Activated CD8-positive, alpha-beta T cell treated with anti-CD3 and anti-CD28 coated beads, Interleukin-2, amount 10 ng/mL, durations not matched to agents 7 days and 5 days (primary cell): ENCODE measurements at regions not wholly inside any gene's neighbourhood (a gene's known extent, or its start where the extent isn't known, plus 50 kb on each side); places are given as distances from the start of the nearest gene placed in this dataset.
A peak's percentile ranks its signal among the peaks of the same experiment; 100 is the strongest.
"Not testable (repeated sequence)": the region's sequence is repeated elsewhere in the genome, so short reads cannot be mapped to it uniquely, and the experiment has no call there.

Source experiments
- ATAC-seq: fragments of 150-1000 bp; cut with Tn5 transposase; one replicate; pipeline ENCODE4 v1.10.0; 2021; ENCODE audit warnings: moderate library complexity
- CTCF ChIA-PET: fragments of 350-600 bp; sonication (Branson Sonifier 250); formaldehyde crosslinking; loops from one replicate; lab custom pipeline; 2021; ENCODE audit warnings: antibody characterized with exemption; lab: Charles Lee
- POLR2A ChIA-PET: fragments of 350-600 bp; sonication (Branson Sonifier 250); formaldehyde crosslinking; loops from one replicate; lab custom pipeline; 2021; ENCODE audit warnings: antibody characterized with exemption; lab: Charles Lee
- DNase-seq: peaks from one replicate; pipeline ENCODE4 v3.0.0-alpha.2; 2020
- H3K27ac Mint-ChIP-seq: one replicate; pipeline ENCODE4 v1.8.0; 2021; ENCODE audit warnings: mild to moderate bottlenecking, mixed read lengths
- H3K27me3 Mint-ChIP-seq: one replicate; pipeline ENCODE4 v1.8.0; 2021; ENCODE audit warnings: low read depth, mixed read lengths
- H3K36me3 Mint-ChIP-seq: one replicate; pipeline ENCODE4 v1.8.0; 2021; ENCODE audit warnings: low read depth, mixed read lengths
- H3K4me1 Mint-ChIP-seq: one replicate; pipeline ENCODE4 v1.8.0; 2021; ENCODE audit warnings: low read depth, mixed read lengths
- H3K4me3 Mint-ChIP-seq: one replicate; pipeline ENCODE4 v1.8.0; 2021; ENCODE audit warnings: mild to moderate bottlenecking, mixed read lengths
- H3K9me3 Mint-ChIP-seq: one replicate; pipeline ENCODE4 v1.8.0; 2022; ENCODE audit warnings: mixed read lengths; ENCODE audit not compliant: insufficient read depth

- CTCF ChIA-PET, H3K4me3 Mint-ChIP-seq, H3K27ac Mint-ChIP-seq, H3K9me3 Mint-ChIP-seq, POLR2A ChIA-PET, H3K36me3 Mint-ChIP-seq, ATAC-seq, DNase-seq, H3K27me3 Mint-ChIP-seq, H3K4me1 Mint-ChIP-seq: not testable (repeated sequence)
These were observed 473.3 kb downstream of the SPATA31A6 start for GRCh38 chr9:42656789-42657188.

GRCh38 chr9:42657496-42657895, 474.0 kb downstream of the SPATA31A6 start:
- H3K27me3 Mint-ChIP-seq, H3K4me3 Mint-ChIP-seq, H3K4me1 Mint-ChIP-seq, H3K27ac Mint-ChIP-seq, H3K36me3 Mint-ChIP-seq, ATAC-seq, DNase-seq, CTCF ChIA-PET, POLR2A ChIA-PET, H3K9me3 Mint-ChIP-seq: not testable (repeated sequence)

- H3K36me3 Mint-ChIP-seq, H3K27me3 Mint-ChIP-seq, H3K27ac Mint-ChIP-seq, H3K4me3 Mint-ChIP-seq, H3K4me1 Mint-ChIP-seq, H3K9me3 Mint-ChIP-seq, DNase-seq, POLR2A ChIA-PET, CTCF ChIA-PET, ATAC-seq: not testable (repeated sequence)
These were observed 513.7 kb downstream of the SPATA31A6 start for GRCh38 chr9:42697146-42697545.

GRCh38 chr9:42702890-42703289, 519.4 kb downstream of the SPATA31A6 start:
- H3K9me3 Mint-ChIP-seq, ATAC-seq, H3K4me3 Mint-ChIP-seq, H3K36me3 Mint-ChIP-seq, H3K27ac Mint-ChIP-seq, POLR2A ChIA-PET, H3K4me1 Mint-ChIP-seq, DNase-seq, H3K27me3 Mint-ChIP-seq, CTCF ChIA-PET: not testable (repeated sequence)

GRCh38 chr9:42724841-42725835, 541.7 kb downstream of the SPATA31A6 start:
- H3K27me3 Mint-ChIP-seq, H3K4me3 Mint-ChIP-seq, POLR2A ChIA-PET, CTCF ChIA-PET, ATAC-seq, DNase-seq, H3K27ac Mint-ChIP-seq, H3K9me3 Mint-ChIP-seq, H3K36me3 Mint-ChIP-seq, H3K4me1 Mint-ChIP-seq: not testable (repeated sequence)

- H3K4me1 Mint-ChIP-seq, H3K27me3 Mint-ChIP-seq, ATAC-seq, H3K27ac Mint-ChIP-seq, POLR2A ChIA-PET, H3K4me3 Mint-ChIP-seq, H3K9me3 Mint-ChIP-seq, H3K36me3 Mint-ChIP-seq: not testable (repeated sequence)
- CTCF ChIA-PET: interaction anchor here (1.1 kb wide), 1 partner anchor 516 kb away, joined by 3 read pairs; no protein-coding TSS in a partner anchor
- DNase-seq: peak; percentile 66
These were observed 559.8 kb downstream of the SPATA31A6 start for GRCh38 chr9:42743030-42743814.

GRCh38 chr9:42757251-42757650, 573.8 kb downstream of the SPATA31A6 start:
- H3K27me3 Mint-ChIP-seq, H3K4me1 Mint-ChIP-seq, H3K36me3 Mint-ChIP-seq, H3K27ac Mint-ChIP-seq, H3K4me3 Mint-ChIP-seq, ATAC-seq, POLR2A ChIA-PET, CTCF ChIA-PET, DNase-seq, H3K9me3 Mint-ChIP-seq: not testable (repeated sequence)

GRCh38 chr9:42759320-42759719, 575.9 kb downstream of the SPATA31A6 start:
- H3K27ac Mint-ChIP-seq, H3K4me3 Mint-ChIP-seq, H3K36me3 Mint-ChIP-seq, ATAC-seq, POLR2A ChIA-PET, DNase-seq, H3K9me3 Mint-ChIP-seq, H3K27me3 Mint-ChIP-seq, CTCF ChIA-PET, H3K4me1 Mint-ChIP-seq: not testable (repeated sequence)

- CTCF ChIA-PET, ATAC-seq, H3K27ac Mint-ChIP-seq, H3K9me3 Mint-ChIP-seq, H3K4me3 Mint-ChIP-seq, H3K4me1 Mint-ChIP-seq, H3K27me3 Mint-ChIP-seq, H3K36me3 Mint-ChIP-seq, POLR2A ChIA-PET, DNase-seq: not testable (repeated sequence)
These were observed 598.7 kb downstream of the SPATA31A6 start for GRCh38 chr9:42782201-42782600.

- H3K27ac Mint-ChIP-seq, H3K4me3 Mint-ChIP-seq, CTCF ChIA-PET, ATAC-seq, DNase-seq, H3K36me3 Mint-ChIP-seq, POLR2A ChIA-PET, H3K27me3 Mint-ChIP-seq, H3K9me3 Mint-ChIP-seq, H3K4me1 Mint-ChIP-seq: not testable (repeated sequence)
These were observed 609.3 kb downstream of the SPATA31A6 start for GRCh38 chr9:42792725-42793124.

- CTCF ChIA-PET, H3K4me1 Mint-ChIP-seq, H3K4me3 Mint-ChIP-seq, H3K36me3 Mint-ChIP-seq, POLR2A ChIA-PET, DNase-seq, H3K27ac Mint-ChIP-seq, H3K9me3 Mint-ChIP-seq, ATAC-seq, H3K27me3 Mint-ChIP-seq: not testable (repeated sequence)
These were observed 615.1 kb downstream of the SPATA31A6 start for GRCh38 chr9:42798571-42798970.

GRCh38 chr9:42802716-42803115, 619.3 kb downstream of the SPATA31A6 start:
- H3K9me3 Mint-ChIP-seq, CTCF ChIA-PET, DNase-seq, H3K27me3 Mint-ChIP-seq, POLR2A ChIA-PET, H3K4me3 Mint-ChIP-seq, H3K4me1 Mint-ChIP-seq, H3K27ac Mint-ChIP-seq, ATAC-seq, H3K36me3 Mint-ChIP-seq: not testable (repeated sequence)
